GM12878 (cell line): ENCODE measurements at regions not wholly inside any gene's neighbourhood (a gene's known extent, or its start where the extent isn't known, plus 50 kb on each side); places are given as distances from the start of the nearest gene placed in this dataset.

Source experiments
- ATAC-seq: fragments of 200-7000 bp; cut with Tn5 transposase; 3 replicates; pipeline ENCODE4 v1.9.1; 2020; ENCODE audit warnings: mild to moderate bottlenecking, moderate library complexity
- BruUV-seq: library from RNA; stranded (reverse); fragments of 400-500 nt; replicated peaks from 2 replicates; lab custom pipeline; 2021; lab: Mats Ljungman, UMichigan
- CTCF ChIA-PET: fragments of 300-600 bp; sonication (Branson Sonifier 250); formaldehyde crosslinking; extraction: SDS; loops from one replicate; lab custom pipeline; 2021; ENCODE audit warnings: inconsistent platforms; lab: Yijun Ruan, JAX
- POLR2A ChIA-PET: fragments of 350-600 bp; formaldehyde crosslinking; extraction: SDS; loops from one replicate; lab custom pipeline; 2021; ENCODE audit warnings: inconsistent platforms; lab: Charles Lee
- RAD21 ChIA-PET: fragments of 300-600 bp; sonication (Branson Sonifier 250); formaldehyde crosslinking; loops from one replicate; lab custom pipeline; 2023; ENCODE audit warnings: antibody characterized with exemption; ENCODE audit not compliant: unreplicated experiment; lab: Charles Lee
- SMC1A ChIA-PET: fragments of 300-600 bp; sonication (Branson Sonifier 250); formaldehyde crosslinking; loops from one replicate; lab custom pipeline; 2023; ENCODE audit not compliant: unreplicated experiment, uncharacterized antibody; lab: Charles Lee
- DNase-seq: peaks from one replicate; pipeline ENCODE4 v3.0.0-alpha.2; 2011; ENCODE audit warnings: low read depth, low spot score
- FAIRE-seq: peaks from 3 replicates; lab custom pipeline; 2011; peaks lifted over from hg19 to GRCh38; lab: Jason Lieb, UNC
- H2AFZ ChIP-seq: 2 replicates; pipeline ENCODE4 v1.6.0; 2011; ENCODE audit warnings: low read depth, low read length, control low read depth; ENCODE audit not compliant: control insufficient read depth
- H3K27ac ChIP-seq: 2 replicates; pipeline ENCODE4 v1.5.1; 2011; ENCODE audit warnings: control low read depth; ENCODE audit not compliant: control insufficient read depth, insufficient read depth
- H3K27me3 ChIP-seq, 2 experiments: replicated peaks in 1 of 2; 2 replicates each; pipeline versions ENCODE4 v1.6.0 to v1.6.1; 2011; ENCODE audit warnings: low read length in 1 of 2; ENCODE audit not compliant: control insufficient read depth in 2 of 2, insufficient read depth in 2 of 2
- H3K36me3 ChIP-seq, 2 experiments: 2 replicates each; pipeline ENCODE4 v1.5.1; 2011; ENCODE audit warnings: low read length in 1 of 2; ENCODE audit not compliant: control insufficient read depth in 2 of 2, insufficient read depth in 2 of 2
- H3K4me1 ChIP-seq: 2 replicates; pipeline ENCODE4 v1.6.1; 2011; ENCODE audit warnings: mild to moderate bottlenecking, low read length, moderate library complexity, mixed read lengths; ENCODE audit not compliant: control insufficient read depth, insufficient read depth
- H3K4me2 ChIP-seq: 2 replicates; pipeline ENCODE4 v1.6.0; 2011; ENCODE audit warnings: control low read depth; ENCODE audit not compliant: control insufficient read depth, insufficient read depth
- H3K4me3 ChIP-seq: fragments of 200-600 bp; sonication (generic); 2 replicates; pipeline ENCODE4 v1.5.1; 2016
- H3K79me2 ChIP-seq: 2 replicates; pipeline ENCODE4 v1.6.0; 2011; ENCODE audit warnings: low read length; ENCODE audit not compliant: control insufficient read depth, insufficient read depth
- H3K9ac ChIP-seq: 2 replicates; pipeline ENCODE4 v1.8.0; 2011; ENCODE audit warnings: low read length, control low read depth, mixed read lengths; ENCODE audit not compliant: control insufficient read depth, insufficient read depth
- H3K9me3 ChIP-seq: replicated peaks from 3 replicates; pipeline ENCODE4 v1.5.1; 2011; ENCODE audit warnings: mild to moderate bottlenecking, low read length; ENCODE audit not compliant: control insufficient read depth, insufficient read depth
- H4K20me1 ChIP-seq: 2 replicates; pipeline ENCODE4 v1.6.0; 2011; ENCODE audit not compliant: control insufficient read depth, insufficient read depth
- FOS ChIP-seq: IDR thresholded peaks from 3 replicates; pipeline ENCODE4 v1.6.1; 2011; ENCODE audit warnings: borderline replicate concordance; ENCODE audit not compliant: insufficient read length; ENCODE audit errors: extremely low read depth
- JUND ChIP-seq: IDR thresholded peaks from 2 replicates; pipeline ENCODE4 v1.6.1; 2012; ENCODE audit warnings: low read depth, mild to moderate bottlenecking, low read length, improper control_type of control experiment, moderate library complexity
- MTA2 ChIP-seq: fragments of 450-650 bp; IDR thresholded peaks from 2 replicates; pipeline ENCODE4 v1.6.1; 2016; ENCODE audit warnings: low read depth, mild to moderate bottlenecking, moderate library complexity
- MYC ChIP-seq: IDR thresholded peaks from 2 replicates; pipeline ENCODE4 v1.6.1; 2011; ENCODE audit warnings: mild to moderate bottlenecking, low read length, moderate library complexity, inconsistent platforms; ENCODE audit not compliant: insufficient read depth, insufficient replicate concordance, insufficient read length, severe bottlenecking
- NR2C1 ChIP-seq: fragments of 450-650 bp; IDR thresholded peaks from 2 replicates; pipeline ENCODE4 v1.6.1; 2017; ENCODE audit warnings: antibody characterized with exemption, mild to moderate bottlenecking, moderate library complexity
- PAX8 ChIP-seq: fragments of 450-650 bp; IDR thresholded peaks from 2 replicates; pipeline ENCODE4 v1.6.1; 2017; ENCODE audit warnings: mild to moderate bottlenecking, moderate library complexity
- POLR2AphosphoS2 ChIP-seq: IDR thresholded peaks from 2 replicates; pipeline ENCODE4 v1.6.1; 2011; ENCODE audit warnings: low read depth, mild to moderate bottlenecking, low read length, improper control_type of control experiment, moderate library complexity
- POLR2AphosphoS5 ChIP-seq: IDR thresholded peaks from 2 replicates; pipeline ENCODE4 v1.6.1; 2011; ENCODE audit warnings: mild to moderate bottlenecking, low read length, inconsistent platforms
- RCOR1 ChIP-seq: conservative IDR thresholded peaks from 2 replicates; pipeline ENCODE4 v1.6.1; 2012; ENCODE audit warnings: low read depth, low read length, improper control_type of control experiment
- SMC3 ChIP-seq: IDR thresholded peaks from 2 replicates; pipeline ENCODE4 v1.6.1; 2011; ENCODE audit warnings: low read length, improper control_type of control experiment, borderline replicate concordance
- SREBF1 ChIP-seq: IDR thresholded peaks from 2 replicates; pipeline ENCODE4 v1.6.1; 2012; ENCODE audit warnings: mild to moderate bottlenecking, low read length
- TCF12 ChIP-seq: IDR thresholded peaks from 2 replicates; pipeline ENCODE4 v1.6.1; 2011; ENCODE audit warnings: low read depth, mild to moderate bottlenecking, low read length
- TCF7 ChIP-seq: IDR thresholded peaks from 2 replicates; pipeline ENCODE4 v1.6.1; 2014; ENCODE audit warnings: antibody characterized with exemption, borderline replicate concordance
- ZNF207 ChIP-seq: fragments of 450-650 bp; IDR thresholded peaks from 2 replicates; pipeline ENCODE4 v1.6.1; 2014; ENCODE audit warnings: antibody characterized with exemption, mild to moderate bottlenecking, borderline replicate concordance
- WGBS: methylation state at CpG from one replicate; pipeline ENCODE4 v1.1.6; 2016; ENCODE audit warnings: low lambda C conversion rate; ENCODE audit not compliant: insufficient replicate concordance, insufficient coverage; ENCODE audit errors: missing lambda C conversion rate; 5-methylcytosine and 5-hydroxymethylcytosine counted together
- in situ Hi-C: fragments of 300-500 bp; cut with MboI; formaldehyde crosslinking; loops from 9 replicates; pipeline ENCODE4 v1.14.3; 2018; ENCODE audit warnings: mixed read lengths
- intact Hi-C: fragments of 100-400 bp; cut with micrococcal nuclease; formaldehyde crosslinking; loops from one replicate; pipeline ENCODE4 v1.14.2; 2022; ENCODE audit not compliant: unreplicated experiment
- TF ChIP-seq, protein P1 (sequence below): IDR thresholded peaks from 2 replicates; pipeline ENCODE4 v1.6.1; 2012; ENCODE audit warnings: low read depth, low read length, improper control_type of control experiment
- TF ChIP-seq, protein P2 (sequence below): IDR thresholded peaks from 2 replicates; pipeline ENCODE4 v1.6.1; 2011; ENCODE audit warnings: borderline replicate concordance, low read depth, mild to moderate bottlenecking, moderate library complexity, low read length; ENCODE audit not compliant: insufficient read depth, poor library complexity, severe bottlenecking

DNA sequence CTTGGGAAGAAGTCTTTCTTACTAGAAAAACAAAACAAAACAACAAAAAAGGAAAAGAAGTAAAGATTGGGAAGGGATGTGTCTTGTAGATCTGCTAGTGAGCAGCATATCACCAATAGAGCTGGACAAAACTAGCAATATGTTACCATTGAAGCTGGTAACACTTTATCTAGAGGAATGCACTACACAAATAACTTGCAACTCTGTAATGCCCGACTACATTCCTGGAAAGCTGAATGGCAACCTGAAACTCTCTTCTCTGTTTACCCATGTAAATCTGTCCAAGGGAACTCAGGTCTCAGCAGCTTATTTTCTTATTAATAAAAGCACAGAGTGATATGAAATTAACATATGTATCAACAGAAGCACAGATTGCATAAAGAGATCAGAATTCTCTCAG, 624.4 kb downstream of the KCNH5 start:
- ChIA-PET POLR2A (no interaction called here), SMC1A (no interaction called here), RAD21 (no interaction called here), CTCF (interaction anchor here (1.2 kb wide), 1 partner anchor 12 kb away, joined by 3 read pairs; no protein-coding TSS in a partner anchor)
- TF ChIP-seq ZNF207 (no peak), FOS (no peak), TCF7 (no peak), RCOR1 (no peak), PAX8 (no peak), SREBF1 (no peak), MYC (no peak), POLR2AphosphoS5 (no peak), JUND (no peak), MTA2 (no peak), SMC3 (no peak), POLR2AphosphoS2 (no peak), TCF12 (no peak), NR2C1 (no peak)
- TF ChIP-seq, protein P1, sequence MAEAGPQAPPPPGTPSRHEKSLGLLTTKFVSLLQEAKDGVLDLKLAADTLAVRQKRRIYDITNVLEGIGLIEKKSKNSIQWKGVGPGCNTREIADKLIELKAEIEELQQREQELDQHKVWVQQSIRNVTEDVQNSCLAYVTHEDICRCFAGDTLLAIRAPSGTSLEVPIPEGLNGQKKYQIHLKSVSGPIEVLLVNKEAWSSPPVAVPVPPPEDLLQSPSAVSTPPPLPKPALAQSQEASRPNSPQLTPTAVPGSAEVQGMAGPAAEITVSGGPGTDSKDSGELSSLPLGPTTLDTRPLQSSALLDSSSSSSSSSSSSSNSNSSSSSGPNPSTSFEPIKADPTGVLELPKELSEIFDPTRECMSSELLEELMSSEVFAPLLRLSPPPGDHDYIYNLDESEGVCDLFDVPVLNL = no peak
- TF ChIP-seq, protein P2, sequence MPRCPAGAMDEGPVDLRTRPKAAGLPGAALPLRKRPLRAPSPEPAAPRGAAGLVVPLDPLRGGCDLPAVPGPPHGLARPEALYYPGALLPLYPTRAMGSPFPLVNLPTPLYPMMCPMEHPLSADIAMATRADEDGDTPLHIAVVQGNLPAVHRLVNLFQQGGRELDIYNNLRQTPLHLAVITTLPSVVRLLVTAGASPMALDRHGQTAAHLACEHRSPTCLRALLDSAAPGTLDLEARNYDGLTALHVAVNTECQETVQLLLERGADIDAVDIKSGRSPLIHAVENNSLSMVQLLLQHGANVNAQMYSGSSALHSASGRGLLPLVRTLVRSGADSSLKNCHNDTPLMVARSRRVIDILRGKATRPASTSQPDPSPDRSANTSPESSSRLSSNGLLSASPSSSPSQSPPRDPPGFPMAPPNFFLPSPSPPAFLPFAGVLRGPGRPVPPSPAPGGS = no peak
- Histone ChIP-seq H3K27ac (no peak overlapping the region), H3K4me3 (no peak overlapping the region), H3K9ac (no peak overlapping the region), H3K36me3 (no peaks in the 10 kb centered on the region), H2AFZ (no peak overlapping the region), H3K4me1 (no peaks in the 10 kb centered on the region), H3K4me2 (no peak overlapping the region), H3K27me3 (no peaks in the 10 kb centered on the region), H3K9me3 (no peaks in the 10 kb centered on the region), H3K79me2 (no peaks in the 10 kb centered on the region), H4K20me1 (no peaks in the 10 kb centered on the region)
- intact Hi-C loops (no loop called here), in situ Hi-C loops (no loop called here)
- FAIRE-seq = no peak
- BruUV-seq = no TSS peak
- 11% methylated on average over 1 of the region's 1 CpG for WGBS
- DNase-seq = no peak
- no peak for ATAC-seq
